Stimulated activated CD8-positive, alpha-beta memory T cell treated with anti-CD3 and anti-CD28 coated beads, Interleukin-7, amount 100 ng/mL, for 48 hours (primary cell): ENCODE measurements at regions not wholly inside any gene's neighbourhood (a gene's known extent, or its start where the extent isn't known, plus 50 kb on each side); places are given as distances from the start of the nearest gene placed in this dataset.
"Not testable (repeated sequence)": the region's sequence is repeated elsewhere in the genome, so short reads cannot be mapped to it uniquely, and the experiment has no call there.

Source experiments
- DNase-seq, 2 donors: peaks; one replicate each; pipeline ENCODE4 v3.0.0-alpha.2; 2020; ENCODE audit warnings: low read depth in 1 of 2; ENCODE audit errors: extremely low read depth in 1 of 2

DNA sequence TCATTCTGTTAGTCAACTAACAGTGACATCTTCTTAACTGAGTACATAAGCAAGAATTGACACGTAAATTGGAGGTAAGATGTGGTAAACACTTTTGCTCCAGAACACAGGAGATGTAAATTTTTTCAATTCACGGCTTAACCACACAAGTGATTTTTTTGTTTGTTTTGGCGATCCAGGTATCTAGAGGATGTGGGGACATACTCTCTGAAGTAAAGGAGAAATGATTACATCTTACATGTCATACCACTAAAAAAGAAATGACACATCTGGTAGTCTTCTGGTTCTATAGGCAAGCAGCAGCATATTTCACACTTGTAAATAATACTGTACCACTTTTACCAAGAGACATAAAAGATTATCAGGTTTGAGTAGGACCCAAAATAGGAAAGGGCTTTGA, 200.3 kb upstream of the ZWINT start:
- no peak for DNase-seq

DNA sequence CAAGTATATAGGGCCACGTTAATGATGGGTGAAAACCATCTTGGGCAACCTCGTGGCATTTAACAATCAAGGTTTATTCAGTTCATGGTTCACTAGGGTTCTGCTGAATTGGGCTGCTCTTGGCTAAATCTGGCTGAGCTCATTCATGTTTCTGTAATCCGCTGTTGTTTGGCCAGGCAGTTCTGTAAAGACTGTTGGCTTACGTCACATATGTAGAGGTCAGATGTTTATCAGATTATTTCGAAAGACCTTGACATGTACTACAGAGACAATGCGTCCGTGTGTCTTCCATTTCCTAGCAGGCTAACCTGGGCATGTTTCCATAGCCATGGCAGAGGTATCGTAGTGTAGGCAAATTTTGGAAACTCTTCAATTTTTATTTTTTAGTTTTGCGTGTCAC, 190.0 kb upstream of the ZWINT start:
- no peak for DNase-seq

DNA sequence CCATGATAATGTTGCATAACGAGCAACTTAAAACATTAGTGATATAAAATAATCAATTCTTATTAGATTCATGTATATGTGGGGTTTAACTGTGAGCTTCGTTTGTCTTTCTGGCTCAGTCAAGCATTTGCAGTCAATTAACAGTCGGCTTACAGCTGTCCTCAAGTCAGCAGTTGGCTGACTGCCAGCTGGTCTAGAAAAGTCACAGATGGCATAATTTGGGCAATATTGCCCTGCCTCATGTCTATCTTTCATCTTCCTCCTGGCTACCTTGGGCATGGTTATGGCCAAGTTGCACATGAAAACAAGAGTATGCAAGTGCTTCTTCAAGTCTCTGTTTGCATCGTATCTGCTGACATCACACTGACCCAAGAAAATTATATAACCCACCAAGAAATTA, 186.1 kb upstream of the ZWINT start:
- no peak for DNase-seq

DNA sequence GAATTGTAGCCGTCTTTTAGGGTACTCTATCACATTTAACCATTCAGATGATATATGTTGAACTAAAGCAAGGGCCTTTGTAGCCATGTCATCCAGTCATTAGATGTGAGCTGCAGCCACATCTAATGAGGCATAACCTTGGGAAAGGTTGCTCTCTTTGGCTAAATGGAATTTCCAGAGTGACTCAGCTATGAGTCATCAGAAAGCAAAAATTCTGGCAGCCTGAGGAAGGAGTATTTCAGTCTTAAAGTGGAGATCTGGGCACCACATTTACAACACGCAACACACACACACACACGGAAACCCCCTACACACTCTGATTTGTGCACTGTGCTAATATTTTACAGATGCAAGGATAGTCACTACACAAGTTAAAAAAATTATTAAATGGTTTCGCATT, 176.9 kb upstream of the ZWINT start:
- DNase-seq: no peak

DNA sequence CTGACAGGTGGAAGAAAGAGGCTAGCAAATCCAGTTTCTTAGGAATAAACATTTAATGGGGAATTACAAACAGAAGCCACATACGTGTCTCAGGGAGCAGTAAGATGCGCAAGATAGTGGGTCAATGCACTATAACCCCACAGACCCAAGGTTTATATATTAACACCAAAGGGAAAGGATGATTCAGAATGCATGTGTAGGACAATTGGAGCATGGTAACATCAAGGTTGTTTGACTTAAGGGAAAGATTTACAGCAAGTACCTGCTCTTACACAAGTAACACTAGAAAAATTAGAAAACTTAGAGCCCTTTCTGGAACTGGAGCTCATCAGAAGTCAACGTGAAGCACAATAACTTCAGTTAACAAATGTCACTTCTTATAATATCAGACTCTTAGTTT, 161.1 kb upstream of the ZWINT start:
- no peak for DNase-seq

DNA sequence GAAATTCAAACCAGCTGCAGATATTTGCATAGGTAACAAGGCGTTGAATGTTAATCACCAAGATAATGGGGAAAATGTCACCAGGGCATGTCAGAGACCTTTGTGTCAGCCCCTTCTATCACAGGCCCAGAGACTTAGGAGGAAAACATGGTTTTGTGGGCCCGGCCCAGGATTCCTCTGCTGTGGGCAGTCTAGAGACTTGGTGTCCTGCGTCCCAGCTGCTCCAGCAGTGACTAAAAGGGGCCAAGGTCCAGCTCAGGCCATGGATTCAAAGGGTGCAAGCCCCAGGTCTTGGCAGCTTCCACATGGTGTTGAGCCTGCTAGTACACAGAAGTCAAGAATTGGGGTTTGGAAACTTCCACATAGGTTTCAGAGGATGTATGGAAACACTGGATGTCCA, 147.5 kb upstream of the ZWINT start:
- no peak for DNase-seq

DNA sequence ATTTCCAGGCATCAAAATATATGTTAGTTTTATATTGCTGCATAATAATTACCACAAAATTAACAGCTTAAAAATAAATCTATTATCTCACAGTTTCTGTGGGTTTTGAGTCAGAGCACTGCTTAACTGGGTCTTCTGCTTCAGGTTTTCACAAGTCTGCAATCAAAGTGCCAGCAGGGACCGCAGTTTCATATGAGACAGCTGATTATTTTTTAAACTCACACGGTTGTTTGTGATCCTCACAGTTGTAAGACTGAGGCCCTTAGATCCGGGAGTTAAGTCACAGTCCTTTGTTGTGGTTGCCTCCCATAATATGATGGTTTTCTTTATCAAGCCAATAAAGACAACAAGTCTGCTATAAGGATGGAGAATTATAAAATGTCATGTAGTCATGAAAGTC, 146.0 kb upstream of the ZWINT start:
- no peak for DNase-seq

DNA sequence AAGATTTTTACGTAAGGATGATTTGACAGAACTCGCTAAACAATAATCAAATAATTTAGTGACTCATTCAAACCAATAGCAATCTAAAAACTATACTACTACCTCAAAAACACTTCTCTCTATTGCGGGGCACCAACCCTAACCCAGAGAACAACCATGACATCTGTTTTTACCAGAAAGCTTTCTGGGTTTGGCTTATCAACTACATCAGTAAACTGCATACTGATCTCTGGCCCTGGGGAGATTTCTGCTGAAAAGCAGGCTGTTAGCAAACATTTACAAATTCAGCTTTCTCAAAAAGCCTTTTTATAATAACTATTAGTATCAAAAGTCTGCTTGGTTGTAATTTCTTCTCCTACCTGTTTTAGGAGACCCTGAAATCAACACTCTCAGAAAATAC, 144.5 kb upstream of the ZWINT start:
- no peak for DNase-seq

DNA sequence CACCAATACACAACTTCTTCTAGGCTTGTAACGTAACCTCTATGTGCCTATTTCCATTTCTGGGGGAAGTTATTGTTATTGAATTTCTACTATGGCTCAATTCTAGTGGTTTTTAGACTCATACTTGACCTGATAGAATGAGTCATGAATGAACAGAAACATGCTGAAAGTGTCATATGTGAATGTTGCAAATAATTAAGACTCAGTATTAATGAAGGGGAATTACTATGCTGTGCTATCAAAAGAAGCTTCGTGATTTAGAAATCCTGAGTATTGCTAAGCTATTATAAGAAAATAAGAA, 135.1 kb upstream of the ZWINT start:
- no peak for DNase-seq

DNA sequence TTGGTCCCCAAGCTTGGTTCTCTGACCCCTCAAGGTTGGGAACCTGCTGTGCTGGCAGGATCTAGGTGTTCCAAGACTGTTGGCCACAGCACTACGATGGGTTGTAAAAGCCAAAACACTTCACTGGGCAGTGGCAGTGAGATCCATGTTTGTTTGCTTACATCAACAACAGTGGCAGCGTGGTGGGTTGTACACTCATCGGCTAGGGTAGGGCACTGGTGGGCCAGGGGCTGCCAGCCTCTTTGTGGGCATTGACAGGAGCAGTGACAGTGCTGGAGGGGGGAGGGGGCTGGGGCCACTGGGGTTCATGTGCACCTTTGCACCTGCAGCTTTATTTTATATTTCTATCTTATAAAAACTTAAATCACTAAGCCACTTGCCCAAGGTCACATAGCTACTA, 126.7 kb upstream of the ZWINT start:
- DNase-seq: no peak

DNA sequence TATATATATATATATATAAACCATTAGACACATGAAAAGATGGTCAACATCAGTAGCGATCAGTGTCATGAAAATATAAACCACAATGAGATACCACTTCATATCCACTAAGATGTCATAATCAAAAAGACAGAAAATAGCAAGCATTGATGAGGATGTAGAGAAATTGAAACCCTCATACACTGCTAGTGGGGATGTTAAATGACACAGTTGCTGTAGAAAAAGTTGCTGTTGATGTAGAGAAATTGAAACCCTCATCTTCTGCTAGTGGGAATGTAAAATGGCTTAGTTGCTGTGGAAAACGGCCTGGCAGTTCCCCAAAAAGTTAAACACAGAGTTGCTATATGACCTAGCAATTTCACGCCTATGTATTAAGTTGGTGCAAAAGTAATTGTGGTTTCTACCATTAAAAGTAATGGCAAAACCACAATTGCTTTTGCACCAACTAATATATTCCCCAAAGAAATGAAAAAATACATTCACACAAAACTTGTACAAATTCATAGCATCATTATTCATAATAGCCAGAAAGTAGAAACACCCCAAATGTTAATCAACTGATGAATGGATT, 120.5 kb upstream of the ZWINT start:
- DNase-seq: no peak

DNA sequence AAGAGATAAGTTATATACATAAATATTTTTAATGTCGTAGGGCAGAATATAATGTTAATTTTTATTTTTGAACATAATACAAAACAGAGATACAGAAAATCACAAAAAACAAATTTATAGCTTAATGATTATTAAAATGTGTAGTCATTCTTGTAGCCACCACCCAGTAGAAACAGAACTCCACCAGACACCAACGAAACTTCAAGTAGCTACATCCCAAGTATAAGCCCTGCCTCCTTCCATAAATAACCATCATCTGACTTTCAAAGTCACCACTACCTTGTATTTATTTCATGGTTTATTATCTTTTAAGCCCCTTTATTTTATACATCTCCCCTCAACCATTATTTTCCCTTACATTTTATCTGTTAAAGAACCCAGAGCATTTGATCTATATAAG, 111.9 kb upstream of the ZWINT start:
- DNase-seq: no peak

DNA sequence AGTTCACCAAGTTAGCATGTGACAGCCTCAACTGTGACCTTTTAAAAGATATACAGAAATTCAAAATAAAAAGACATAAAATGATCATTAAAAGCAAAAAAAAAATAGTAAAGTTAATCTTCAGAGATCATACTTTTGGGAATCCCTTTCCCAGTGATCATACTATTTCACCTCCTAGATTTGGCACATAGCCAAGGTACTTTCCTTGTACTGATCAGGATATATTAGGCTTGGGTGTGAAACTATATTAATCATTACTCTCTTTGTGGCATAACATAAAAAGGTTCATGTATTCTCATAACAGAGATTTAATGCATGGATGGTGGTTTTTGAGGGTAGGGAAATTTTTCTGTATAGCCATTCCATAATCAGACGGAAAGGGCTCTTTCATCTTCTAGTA, 109.6 kb upstream of the ZWINT start:
- no peak for DNase-seq

DNA sequence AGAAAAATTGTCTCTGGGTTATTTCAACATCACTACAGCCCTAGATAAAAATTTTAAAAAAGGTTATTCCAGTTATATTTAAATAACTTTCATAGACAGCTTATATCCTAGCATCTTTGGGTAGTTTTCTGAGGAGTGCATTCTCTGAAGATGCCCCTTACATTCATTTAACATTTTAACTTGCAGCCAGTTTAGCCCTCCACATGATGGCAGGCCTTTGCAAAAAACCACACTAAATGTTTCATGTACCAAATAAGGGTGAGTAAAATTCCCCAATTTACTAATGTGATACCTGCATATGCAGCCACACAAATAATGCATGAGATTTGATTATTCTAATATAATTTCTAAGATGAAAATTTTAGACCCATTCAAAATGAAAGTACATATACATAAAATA, 108.4 kb upstream of the ZWINT start:
- no peak for DNase-seq

DNA sequence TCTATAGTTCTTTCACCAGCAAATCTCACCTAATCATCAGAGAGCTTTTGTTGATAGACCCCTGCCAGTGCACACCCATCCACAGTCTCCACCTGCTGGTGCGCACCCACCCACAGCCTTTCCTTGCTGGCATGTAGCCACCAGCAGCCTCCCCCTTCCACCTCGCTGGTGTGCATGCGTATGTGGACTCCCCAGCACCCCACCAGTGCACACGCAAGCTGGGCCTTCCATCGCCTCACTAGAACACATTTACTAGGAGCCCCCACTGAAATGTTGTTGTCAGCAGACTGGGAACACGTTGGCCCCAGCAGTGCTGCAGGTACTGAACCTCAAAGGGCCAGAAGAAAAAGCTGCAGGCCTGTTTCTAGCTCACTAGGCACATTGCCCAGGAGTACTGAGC, 104.9 kb upstream of the ZWINT start:
- DNase-seq: no peak

DNA sequence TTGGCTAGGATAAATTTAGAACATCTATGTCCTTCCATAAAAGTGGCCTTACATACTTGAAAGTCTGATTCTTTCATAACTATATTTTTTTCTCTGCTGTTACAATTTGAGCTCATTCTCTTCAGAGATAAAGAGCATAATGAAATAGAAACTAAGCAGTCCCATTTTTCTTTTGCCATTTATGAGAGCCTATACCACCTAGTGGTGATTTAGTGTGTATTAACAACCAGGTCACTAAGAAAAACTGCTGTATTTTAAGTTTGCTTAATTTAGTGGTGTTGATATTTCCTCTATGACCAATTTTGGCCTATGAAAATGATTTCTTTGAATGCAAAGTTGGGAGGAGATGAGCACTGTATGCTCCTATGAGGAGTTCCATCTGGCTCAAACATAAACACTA, 88.7 kb upstream of the ZWINT start:
- DNase-seq: no peak

DNA sequence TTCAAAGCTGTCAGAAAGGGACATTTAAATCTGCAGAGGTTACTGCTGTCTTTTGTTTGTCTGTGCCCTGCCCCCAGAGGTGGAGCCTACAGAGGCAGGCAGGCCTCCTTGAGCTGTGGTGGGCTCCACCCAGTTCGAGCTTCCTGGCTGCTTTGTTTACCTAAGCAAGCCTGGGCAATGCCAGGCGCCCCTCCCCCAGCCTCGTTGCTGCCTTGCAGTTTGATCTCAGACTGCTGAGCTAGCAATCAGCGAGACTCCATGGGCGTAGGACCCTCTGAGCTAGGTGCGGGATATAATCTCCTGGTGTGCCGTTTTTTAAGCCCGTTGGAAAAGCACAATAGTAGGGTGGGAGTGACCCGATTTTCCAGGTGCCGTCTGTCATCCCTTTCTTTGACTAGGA, 86.6 kb upstream of the ZWINT start:
- not testable (repeated sequence) for DNase-seq

DNA sequence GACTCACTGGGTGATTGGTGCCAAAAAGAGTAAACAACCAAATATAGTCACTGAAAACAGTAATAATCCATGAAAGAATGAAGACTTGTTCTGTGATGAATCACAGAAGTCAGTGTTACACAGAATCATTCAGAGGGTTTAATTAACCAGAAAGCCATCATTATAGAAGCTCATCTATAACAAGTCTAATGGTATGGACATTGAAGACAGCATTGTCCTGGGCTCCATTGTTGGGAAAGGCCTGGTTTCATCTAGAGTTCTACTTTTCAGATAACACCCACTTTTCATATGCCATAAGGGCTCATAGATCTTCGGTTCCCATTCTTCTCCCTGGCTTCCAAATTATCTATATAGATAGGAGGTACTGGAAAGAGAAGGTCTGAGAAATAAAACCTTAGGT, 80.3 kb upstream of the ZWINT start:
- DNase-seq: not testable (repeated sequence)
